ENCODE measurements at regions not wholly inside any gene's neighbourhood (a gene's known extent, or its start where the extent isn't known, plus 50 kb on each side); places are given as distances from the start of the nearest gene placed in this dataset.

- H3K27ac ChIP-seq = no peak overlapping the region
- WGBS = 77% methylated on average over 5 of the region's 5 CpGs
- H3K27me3 ChIP-seq = no peaks in the 10 kb centered on the region
These were observed 142.2 kb upstream of the PWP1 start for GRCh38 chr12:107543416-107543815.

GRCh38 chr12:107543841-107544240 lies 141.8 kb upstream of the PWP1 start:
- Histone ChIP-seq H3K36me3 (no peaks in the 10 kb centered on the region), H3K27me3 (no peaks in the 10 kb centered on the region), H3K4me1 (peaks cover 10% of the 10 kb centered on the region), H3K9me3 (no peaks in the 10 kb centered on the region), H3K4me3 (no peak overlapping the region), H3K27ac (no peak overlapping the region)
- TF ChIP-seq POLR2AphosphoS5 (IDR thresholded peaks at IDR 0.05) (no peak), POLR2A (IDR thresholded peaks at IDR 0.05) (no peak), EP300 (IDR thresholded peaks at IDR 0.05) (no peak)
- TF ChIP-seq, protein P1, sequence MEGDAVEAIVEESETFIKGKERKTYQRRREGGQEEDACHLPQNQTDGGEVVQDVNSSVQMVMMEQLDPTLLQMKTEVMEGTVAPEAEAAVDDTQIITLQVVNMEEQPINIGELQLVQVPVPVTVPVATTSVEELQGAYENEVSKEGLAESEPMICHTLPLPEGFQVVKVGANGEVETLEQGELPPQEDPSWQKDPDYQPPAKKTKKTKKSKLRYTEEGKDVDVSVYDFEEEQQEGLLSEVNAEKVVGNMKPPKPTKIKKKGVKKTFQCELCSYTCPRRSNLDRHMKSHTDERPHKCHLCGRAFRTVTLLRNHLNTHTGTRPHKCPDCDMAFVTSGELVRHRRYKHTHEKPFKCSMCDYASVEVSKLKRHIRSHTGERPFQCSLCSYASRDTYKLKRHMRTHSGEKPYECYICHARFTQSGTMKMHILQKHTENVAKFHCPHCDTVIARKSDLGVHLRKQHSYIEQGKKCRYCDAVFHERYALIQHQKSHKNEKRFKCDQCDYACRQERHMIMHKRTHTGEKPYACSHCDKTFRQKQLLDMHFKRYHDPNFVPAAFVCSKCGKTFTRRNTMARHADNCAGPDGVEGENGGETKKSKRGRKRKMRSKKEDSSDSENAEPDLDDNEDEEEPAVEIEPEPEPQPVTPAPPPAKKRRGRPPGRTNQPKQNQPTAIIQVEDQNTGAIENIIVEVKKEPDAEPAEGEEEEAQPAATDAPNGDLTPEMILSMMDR (IDR thresholded peaks at IDR 0.05) = no peak
- DNase-seq (ENCODE audit: low spot score in 2 of 2) = no peak
- WGBS = 72% methylated on average over 4 of the region's 4 CpGs

More at GRCh38 chr12:107543416-107543815, 142.2 kb upstream of the PWP1 start:
- Histone ChIP-seq H3K36me3 (no peaks in the 10 kb centered on the region), H3K9me3 (no peaks in the 10 kb centered on the region), H3K4me1 (peaks cover 10% of the 10 kb centered on the region), H3K4me3 (no peak overlapping the region)
- TF ChIP-seq POLR2AphosphoS5 (IDR thresholded peaks at IDR 0.05) (no peak), EP300 (IDR thresholded peaks at IDR 0.05) (no peak), POLR2A (IDR thresholded peaks at IDR 0.05) (no peak)
- DNase-seq (ENCODE audit: low spot score in 2 of 2) = no peak

DNA sequence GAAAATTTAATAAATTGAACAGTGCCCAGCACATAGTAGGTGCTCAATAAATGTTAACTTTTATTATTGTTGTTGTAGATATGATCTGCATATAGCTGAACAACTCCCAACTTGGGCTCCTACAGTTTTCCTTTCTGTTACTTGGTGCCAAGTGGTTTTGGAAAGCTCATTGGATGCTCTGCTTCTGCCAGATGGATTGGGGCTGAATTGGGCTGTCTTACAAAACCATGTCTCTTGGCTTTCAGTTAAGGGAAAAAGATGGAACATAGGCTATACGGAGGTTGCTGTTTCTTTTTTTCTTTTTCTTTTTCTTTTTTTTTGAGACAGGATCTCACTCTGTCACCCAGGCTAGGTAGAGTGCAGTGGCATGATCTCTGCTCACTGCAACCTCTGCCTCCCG lies 140.7 kb upstream of the PWP1 start:
- no peaks in the 10 kb centered on the region for H3K27me3 ChIP-seq
- WGBS = 59% methylated on average over 2 of the region's 2 CpGs
- no peak for DNase-seq (ENCODE audit: low spot score in 2 of 2)
- no peak overlapping the region for H3K4me3 ChIP-seq
- H3K36me3 ChIP-seq = no peaks in the 10 kb centered on the region
- no peak for TF ChIP-seq POLR2A (IDR thresholded peaks at IDR 0.05)
- no peak for TF ChIP-seq EP300 (IDR thresholded peaks at IDR 0.05)
- TF ChIP-seq, protein P1 (IDR thresholded peaks at IDR 0.05) = no peak
- no peak for TF ChIP-seq POLR2AphosphoS5 (IDR thresholded peaks at IDR 0.05)
- H3K4me1 ChIP-seq = peaks cover 10% of the 10 kb centered on the region
- H3K9me3 ChIP-seq = peaks cover 2% of the 10 kb centered on the region
- H3K27ac ChIP-seq = no peak overlapping the region

DNA sequence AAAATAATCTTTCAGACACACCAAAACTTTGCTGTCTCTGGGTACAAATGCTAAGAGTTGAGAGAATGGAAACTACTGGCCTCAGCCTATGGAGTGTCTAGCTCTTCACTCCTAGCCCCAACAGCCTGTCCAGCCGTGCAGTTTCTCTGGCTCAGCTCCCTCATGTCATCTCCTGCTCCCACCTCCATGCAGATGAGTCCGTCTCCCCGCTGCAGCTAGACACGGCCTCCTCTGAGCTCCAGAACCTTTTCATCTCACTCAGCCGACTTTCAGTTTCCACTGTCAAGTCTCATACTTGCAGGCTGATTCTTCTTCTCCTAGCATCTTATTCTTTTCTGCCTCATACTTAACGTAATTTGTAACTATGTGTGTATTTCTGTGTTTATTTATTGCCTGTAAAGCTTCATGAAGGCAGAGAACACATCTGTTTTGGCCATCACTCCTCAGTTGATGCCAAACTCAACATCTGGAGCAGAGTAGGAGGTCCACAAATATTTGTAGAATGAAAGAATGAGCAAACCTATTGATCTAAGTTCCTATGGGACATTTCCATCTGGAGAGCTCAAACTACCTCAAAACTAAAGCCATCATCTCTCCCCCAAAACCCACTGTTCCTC lies 139.8 kb upstream of the PWP1 start:
- WGBS = 56% methylated on average over 6 of the region's 6 CpGs
- TF ChIP-seq EP300 (IDR thresholded peaks at IDR 0.05) (no peak), POLR2AphosphoS5 (IDR thresholded peaks at IDR 0.05) (no peak), POLR2A (IDR thresholded peaks at IDR 0.05) (no peak)
- TF ChIP-seq, protein P1 (IDR thresholded peaks at IDR 0.05) = no peak
- DNase-seq (ENCODE audit: low spot score in 2 of 2) = no peak
- Histone ChIP-seq H3K4me1 (peaks cover 10% of the 10 kb centered on the region), H3K4me3 (no peak overlapping the region), H3K27me3 (no peaks in the 10 kb centered on the region), H3K27ac (peak overlapping the region; percentile 31), H3K9me3 (peaks cover 2% of the 10 kb centered on the region), H3K36me3 (no peaks in the 10 kb centered on the region)

DNA sequence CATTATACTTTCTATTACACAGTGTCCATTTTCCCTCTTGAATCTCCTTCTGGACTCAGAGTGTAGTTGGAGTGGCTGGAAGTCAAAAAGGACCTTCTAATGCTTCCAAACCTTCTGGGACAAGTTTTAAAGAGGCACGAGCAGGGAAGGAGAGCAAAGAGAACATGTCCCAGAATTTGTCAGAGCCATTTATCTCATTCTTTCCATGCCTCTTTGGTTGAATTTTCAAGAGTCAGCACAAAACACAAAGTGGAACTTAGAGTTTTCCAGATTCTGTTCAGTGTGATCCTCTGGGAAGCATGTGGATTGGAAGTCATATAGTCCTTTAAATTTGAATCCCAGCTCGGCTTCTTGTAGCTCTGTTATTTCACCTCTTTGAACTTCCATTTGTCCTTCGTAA lies 138.2 kb upstream of the PWP1 start:
- no peak overlapping the region for H3K4me3 ChIP-seq
- DNase-seq (ENCODE audit: low spot score in 2 of 2) = no peak
- 81% methylated on average over 3 of the region's 3 CpGs for WGBS

More for the DNA sequence above, 138.2 kb upstream of the PWP1 start:
- Histone ChIP-seq H3K4me1 (peaks cover 10% of the 10 kb centered on the region), H3K27ac (no peak overlapping the region), H3K27me3 (no peaks in the 10 kb centered on the region), H3K36me3 (no peaks in the 10 kb centered on the region), H3K9me3 (peaks cover 2% of the 10 kb centered on the region)
- TF ChIP-seq POLR2A (IDR thresholded peaks at IDR 0.05) = no peak
- TF ChIP-seq POLR2AphosphoS5 (IDR thresholded peaks at IDR 0.05) = no peak
- TF ChIP-seq, protein P1 (IDR thresholded peaks at IDR 0.05) = no peak
- TF ChIP-seq EP300 (IDR thresholded peaks at IDR 0.05) = no peak
